HepG2 (cell line): ENCODE measurements at regions not wholly inside any gene's neighbourhood (a gene's known extent, or its start where the extent isn't known, plus 50 kb on each side); places are given as distances from the start of the nearest gene placed in this dataset.

ENCODE experiments used
- ATAC-seq: fragments of 200-7000 bp; cut with Tn5 transposase; 3 replicates; pipeline ENCODE4 v1.9.1; 2020; ENCODE audit warnings: mild to moderate bottlenecking, moderate library complexity
- BruUV-seq: library from RNA; stranded (reverse); fragments of 400-500 nt; replicated peaks from 2 replicates; lab custom pipeline; 2021; lab: Mats Ljungman, UMichigan
- CTCF ChIA-PET: fragments of 300-600 bp; formaldehyde crosslinking; extraction: SDS; loops from one replicate; lab custom pipeline; 2021; ENCODE audit warnings: low total read pairs, inconsistent platforms, low intra/inter-chr PET ratio; lab: Yijun Ruan, JAX
- POLR2A ChIA-PET: fragments of 350-600 bp; sonication (Branson Sonifier 250); formaldehyde crosslinking; loops from one replicate; lab custom pipeline; 2020; ENCODE audit warnings: antibody characterized with exemption, inconsistent platforms; lab: Yijun Ruan, JAX
- DNase-seq: peaks from one replicate; pipeline ENCODE4 v3.0.0-alpha.2; 2015; ENCODE audit warnings: low spot score
- FAIRE-seq: peaks from 3 replicates; lab custom pipeline; 2011; peaks lifted over from hg19 to GRCh38; lab: Jason Lieb, UNC
- H2AFZ ChIP-seq: one replicate; pipeline ENCODE4 v1.6.1; 2011; ENCODE audit warnings: low read length, inconsistent platforms
- H3K27ac ChIP-seq: fragments of 300-600 bp; 3 replicates; pipeline ENCODE4 v1.8.0; 2011; ENCODE audit warnings: mixed run types, mild to moderate bottlenecking, mixed read lengths, low read length, inconsistent platforms; ENCODE audit not compliant: insufficient read depth; ENCODE audit errors: extremely low read length
- H3K27me3 ChIP-seq, 2 experiments: fragments of 200-600 bp in 1 of 2; 2 replicates in 1 of 2; 3 replicates in 1 of 2; pipeline versions ENCODE4 v1.6.0 to v1.8.0; 2011; ENCODE audit warnings: low read length in 2 of 2, mild to moderate bottlenecking in 2 of 2, moderate library complexity in 2 of 2, inconsistent platforms in 1 of 2; ENCODE audit not compliant: insufficient read depth in 2 of 2, control insufficient read depth in 1 of 2
- H3K36me3 ChIP-seq, 2 experiments: fragments of 200-600 bp in 1 of 2; replicated peaks in 1 of 2; 2 replicates in 1 of 2; 3 replicates in 1 of 2; pipeline versions ENCODE4 v1.5.1 to v1.8.0; 2011; ENCODE audit warnings: low read length in 2 of 2, inconsistent platforms in 1 of 2; ENCODE audit not compliant: insufficient read depth in 2 of 2, control insufficient read depth in 1 of 2
- H3K4me1 ChIP-seq: 2 replicates; pipeline ENCODE4 v1.5.1; 2012; ENCODE audit warnings: low read length, inconsistent platforms; ENCODE audit not compliant: insufficient read depth
- H3K4me2 ChIP-seq: 2 replicates; pipeline ENCODE4 v1.6.0; 2011; ENCODE audit warnings: low read depth, low read length, inconsistent platforms
- H3K4me3 ChIP-seq, 3 experiments: fragments of 200-600 bp in 1 of 3; sonication (generic), shearing (Covaris generic) in 1 of 3; replicated peaks in 1 of 3; 2 replicates each; pipeline ENCODE4 v1.5.1; 2011 to 2016; ENCODE audit warnings: low read length in 3 of 3, inconsistent platforms in 2 of 3, low read depth in 2 of 3, mild to moderate bottlenecking in 2 of 3, control low read depth in 1 of 3, mixed read lengths in 1 of 3; ENCODE audit not compliant: insufficient read depth in 1 of 3
- H3K79me2 ChIP-seq: one replicate; pipeline ENCODE4 v1.6.1; 2011; ENCODE audit warnings: low read length, inconsistent platforms; ENCODE audit not compliant: insufficient read depth
- H3K9ac ChIP-seq: 2 replicates; pipeline ENCODE4 v1.6.0; 2011; ENCODE audit warnings: mild to moderate bottlenecking, low read depth, low read length, inconsistent platforms; ENCODE audit not compliant: insufficient read depth
- H3K9me3 ChIP-seq: 2 replicates; pipeline ENCODE4 v1.5.1; 2012; ENCODE audit warnings: mild to moderate bottlenecking, low read length
- H4K20me1 ChIP-seq: 2 replicates; pipeline ENCODE4 v1.6.0; 2011; ENCODE audit warnings: inconsistent platforms, mild to moderate bottlenecking, low read length, moderate library complexity; ENCODE audit not compliant: insufficient read depth
- HINFP ChIP-seq: sonication (generic); formaldehyde crosslinking; IDR thresholded peaks from 2 replicates; pipeline ENCODE4 v1.4.0; 2020; ENCODE audit warnings: low read depth, mild to moderate bottlenecking, missing genetic modification reagents
- IRF9 ChIP-seq: sonication (generic); formaldehyde crosslinking; IDR thresholded peaks from 2 replicates; pipeline ENCODE4 v1.8.0; 2022; ENCODE audit warnings: missing genetic modification reagents, mild to moderate bottlenecking, borderline replicate concordance
- ISL2 ChIP-seq: sonication (generic); formaldehyde crosslinking; IDR thresholded peaks from 2 replicates; pipeline ENCODE4 v1.5.0; 2020; ENCODE audit warnings: missing genetic modification reagents
- MEIS2 ChIP-seq: sonication (generic); formaldehyde crosslinking; IDR thresholded peaks from 2 replicates; pipeline ENCODE4 v1.9.0; 2021; ENCODE audit warnings: mild to moderate bottlenecking, missing genetic modification reagents
- SMAD9 ChIP-seq: sonication (generic); formaldehyde crosslinking; IDR thresholded peaks from 2 replicates; pipeline ENCODE4 v1.5.1; 2020; ENCODE audit warnings: mild to moderate bottlenecking, missing genetic modification reagents
- TEF ChIP-seq: sonication (generic); formaldehyde crosslinking; IDR thresholded peaks from 2 replicates; pipeline ENCODE4 v1.5.0; 2020; ENCODE audit warnings: missing genetic modification reagents
- ZBTB2 ChIP-seq: sonication (generic); formaldehyde crosslinking; IDR thresholded peaks from 2 replicates; pipeline ENCODE4 v1.8.0; 2022; ENCODE audit warnings: low read depth, missing genetic modification reagents
- ZNF281 ChIP-seq: sonication (generic); formaldehyde crosslinking; IDR thresholded peaks from 2 replicates; pipeline ENCODE4 v1.4.0; 2020; ENCODE audit warnings: missing genetic modification reagents, borderline replicate concordance
- ZNF431 ChIP-seq: sonication (generic); formaldehyde crosslinking; IDR thresholded peaks from 2 replicates; pipeline ENCODE4 v1.9.0; 2022; ENCODE audit warnings: missing genetic modification reagents, low read depth, mild to moderate bottlenecking, borderline replicate concordance
- ZNF556 ChIP-seq: sonication (generic); formaldehyde crosslinking; IDR thresholded peaks from 2 replicates; pipeline ENCODE4 v1.4.0; 2020; ENCODE audit warnings: mild to moderate bottlenecking, missing genetic modification reagents, borderline replicate concordance
- WGBS: methylation state at CpG from one replicate; pipeline ENCODE4 v1.1.6; 2017; ENCODE audit warnings: low lambda C conversion rate; 5-methylcytosine and 5-hydroxymethylcytosine counted together
- in situ Hi-C: cut with HindIII; loops from 2 replicates; pipeline ENCODE4 v1.10.0; 2017; ENCODE audit warnings: low pct_unique_long_range_greater_than_20kb; ENCODE audit not compliant: extremely low pct_ligation_motif_present
- intact Hi-C: fragments of 100-400 bp; cut with micrococcal nuclease; formaldehyde crosslinking; loops from one replicate; pipeline ENCODE4 v1.10.0; 2022; ENCODE audit not compliant: unreplicated experiment

- no peak for TF ChIP-seq ZBTB2 (CRISPR knock-in tag)
- no peak for TF ChIP-seq TEF (CRISPR knock-in tag)
- TF ChIP-seq HINFP (CRISPR knock-in tag) = no peak
- TF ChIP-seq ZNF431 (CRISPR knock-in tag) = no peak
- no peak for TF ChIP-seq MEIS2 (CRISPR knock-in tag)
- no peak for TF ChIP-seq SMAD9 (CRISPR knock-in tag)
Measured at GRCh38 chr3:56896357-56896756, 94.6 kb upstream of the ARHGEF3 start (continued).

GRCh38 chr3:56894881-56895431 lies 93.2 kb upstream of the ARHGEF3 start:
- intact Hi-C loops = no loop called here
- no peak overlapping the region for H3K9ac ChIP-seq
- no TSS peak for BruUV-seq
- H4K20me1 ChIP-seq = no peaks in the 10 kb centered on the region
- DNase-seq (no peak), FAIRE-seq (no peak), ATAC-seq (no peak)
- no peaks in the 10 kb centered on the region for H3K9me3 ChIP-seq
- WGBS = 99% methylated on average over 10 of the region's 10 CpGs
- H2AFZ ChIP-seq = no peak overlapping the region
- no peaks in the 10 kb centered on the region for H3K27me3 ChIP-seq
- no peaks in the 10 kb centered on the region for H3K4me1 ChIP-seq
- in situ Hi-C loops = no loop called here
- no peaks in the 10 kb centered on the region for H3K79me2 ChIP-seq
- H3K4me2 ChIP-seq = no peak overlapping the region
- no peak overlapping the region for H3K27ac ChIP-seq
- ChIA-PET POLR2A (no interaction called here), CTCF (no interaction called here)
- no peak overlapping the region for H3K4me3 ChIP-seq
- no peaks in the 10 kb centered on the region for H3K36me3 ChIP-seq
- no peak for TF ChIP-seq ISL2
- no peak for TF ChIP-seq ZNF281 (CRISPR knock-in tag)
- TF ChIP-seq IRF9 (CRISPR knock-in tag) = no peak
- no peak for TF ChIP-seq ZNF556 (CRISPR knock-in tag)
